GM12874 (cell line): ENCODE measurements at regions not wholly inside any gene's neighbourhood (a gene's known extent, or its start where the extent isn't known, plus 50 kb on each side); places are given as distances from the start of the nearest gene placed in this dataset.

Experiments used
- CTCF ChIP-seq: IDR thresholded peaks from 2 replicates; pipeline ENCODE4 v1.5.1; 2011; ENCODE audit warnings: low read depth, mild to moderate bottlenecking, control low read depth, low read length, moderate library complexity; ENCODE audit not compliant: insufficient read depth

DNA sequence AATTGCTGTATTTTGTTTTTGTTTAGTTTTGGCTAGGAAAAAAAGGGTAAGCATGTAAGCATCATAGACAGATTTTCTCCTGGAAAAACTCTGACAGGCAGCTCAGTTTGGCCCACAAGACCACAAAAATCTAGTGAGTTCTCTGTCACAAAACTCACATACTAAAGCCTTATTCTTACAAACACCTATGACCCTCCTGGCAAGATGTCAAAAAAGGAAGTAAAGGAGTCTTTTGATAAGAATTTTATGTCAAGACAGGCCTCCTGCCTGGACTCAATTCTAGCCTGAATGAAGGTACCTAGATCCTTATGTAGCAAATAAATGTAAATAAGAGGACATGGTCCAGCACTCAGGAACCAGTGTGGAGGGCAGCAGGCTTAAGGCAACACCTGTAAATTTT lies 668.3 kb upstream of the ZNF385D start:
- no peak for TF ChIP-seq CTCF

GRCh38 chr3:22421589-22421988 lies 670.6 kb upstream of the ZNF385D start:
- TF ChIP-seq CTCF: no peak

DNA sequence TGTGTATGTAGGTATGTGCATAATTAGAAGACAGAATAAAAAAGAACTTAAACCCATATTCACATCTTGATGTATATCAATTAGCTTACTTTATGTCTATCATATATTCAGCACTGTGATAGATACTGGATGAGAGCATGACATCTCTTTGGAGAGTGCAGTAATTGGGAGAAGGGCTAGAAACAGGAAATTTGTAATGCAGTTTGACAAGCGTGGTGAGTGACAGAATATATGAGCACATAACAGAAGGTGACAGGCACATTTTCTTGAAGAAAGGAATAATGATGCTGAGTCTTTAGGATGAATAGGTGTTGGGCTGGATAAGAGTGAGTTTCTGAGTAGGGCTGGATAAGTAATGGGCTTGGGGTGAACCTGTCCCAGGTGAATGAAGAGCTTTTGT lies 680.3 kb upstream of the ZNF385D start:
- TF ChIP-seq CTCF: no peak

DNA sequence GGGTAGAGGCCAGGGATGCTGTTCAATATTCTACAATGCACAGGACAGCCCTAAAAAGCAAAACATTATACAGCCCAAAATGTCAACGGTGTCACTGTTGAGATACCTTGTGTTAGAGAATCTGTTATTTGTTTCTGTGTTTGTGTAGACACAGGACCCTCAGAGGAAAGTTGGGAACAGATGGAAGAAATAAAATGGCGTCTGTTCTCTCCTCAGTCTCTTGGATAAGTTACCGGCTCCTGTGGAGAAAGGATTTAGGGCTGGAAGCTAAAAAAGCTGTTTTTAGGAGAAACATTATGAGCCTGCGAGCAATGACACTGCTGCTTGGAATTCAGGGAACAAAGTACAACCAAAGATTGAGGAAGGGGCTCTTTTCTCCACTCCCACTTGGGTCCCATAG lies 688.6 kb upstream of the ZNF385D start:
- TF ChIP-seq CTCF: no peak

DNA sequence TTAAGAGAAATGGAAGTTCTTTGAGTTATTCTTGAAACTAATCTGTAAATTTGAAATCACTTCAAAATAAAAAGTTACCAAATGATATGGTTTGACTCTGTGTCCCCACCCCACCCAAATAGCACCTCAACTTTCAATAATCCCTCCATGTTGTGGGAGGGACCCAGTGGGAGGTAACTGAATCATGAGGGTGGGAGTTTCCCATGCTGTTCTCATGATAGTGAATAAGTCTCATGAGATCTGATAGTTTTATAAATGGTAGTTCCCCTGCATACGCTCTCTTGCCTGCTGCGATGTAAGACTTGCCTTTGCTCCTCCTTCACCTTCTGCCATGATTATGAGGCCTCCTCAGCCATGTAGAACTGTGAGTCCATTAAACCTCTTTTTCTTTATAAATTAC lies 690.7 kb upstream of the ZNF385D start:
- no peak for TF ChIP-seq CTCF

- TF ChIP-seq CTCF: no peak
Measured at GRCh38 chr3:22443571-22444233, 692.7 kb upstream of the ZNF385D start.

GRCh38 chr3:22450786-22451400 lies 699.9 kb upstream of the ZNF385D start:
- no peak for TF ChIP-seq CTCF
